ENCODE measurements at regions not wholly inside any gene's neighbourhood (a gene's known extent, or its start where the extent isn't known, plus 50 kb on each side); places are given as distances from the start of the nearest gene placed in this dataset.

DNA sequence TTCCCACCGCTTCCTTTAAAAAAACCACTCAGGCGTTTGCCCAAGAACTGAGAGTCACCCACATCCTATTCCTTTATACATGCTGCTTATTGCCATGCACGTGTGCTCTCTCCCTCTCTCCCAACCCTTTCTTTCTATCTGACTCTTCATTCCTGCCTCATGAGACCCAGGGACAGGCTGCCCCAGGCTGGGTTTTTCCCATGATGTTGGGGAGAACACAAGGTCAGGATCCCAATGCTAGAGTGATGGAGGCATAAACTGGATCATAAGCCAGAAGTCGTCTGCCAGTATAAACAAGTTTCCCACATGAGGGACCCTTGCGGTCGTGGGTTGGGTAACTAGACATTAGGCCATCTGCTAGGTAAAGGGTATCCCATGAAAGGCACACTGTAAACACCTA, 64.9 kb downstream of the CD2 start:
- Histone ChIP-seq H3K4me3 (ENCODE audit: low read length) (no peak overlapping the region), H3K79me2 (replicated peaks; ENCODE audit: insufficient read depth, low read length) (no peaks in the 10 kb centered on the region), H3K9ac (ENCODE audit: low read length) (no peak overlapping the region), H3K4me2 (ENCODE audit: low read length) (no peak overlapping the region), H3K36me3 (ENCODE audit: insufficient read depth, low read length) (no peaks in the 10 kb centered on the region), H3K27me3 (ENCODE audit: insufficient read depth, low read depth, low read length) (no peaks in the 10 kb centered on the region), H3F3A (ENCODE audit: insufficient read depth, low read length, poor library complexity, severe bottlenecking) (no peaks in the 10 kb centered on the region), H2AFZ (ENCODE audit: low read depth, low read length) (no peak overlapping the region), H3K9me2 (ENCODE audit: insufficient read depth, low read length) (no peaks in the 10 kb centered on the region), H4K20me1 (ENCODE audit: insufficient read depth) (no peaks in the 10 kb centered on the region), H3K27ac (ENCODE audit: low read length) (no peak overlapping the region), H3K9me3 (ENCODE audit: low read length) (no peaks in the 10 kb centered on the region)
- TF ChIP-seq, protein P1, sequence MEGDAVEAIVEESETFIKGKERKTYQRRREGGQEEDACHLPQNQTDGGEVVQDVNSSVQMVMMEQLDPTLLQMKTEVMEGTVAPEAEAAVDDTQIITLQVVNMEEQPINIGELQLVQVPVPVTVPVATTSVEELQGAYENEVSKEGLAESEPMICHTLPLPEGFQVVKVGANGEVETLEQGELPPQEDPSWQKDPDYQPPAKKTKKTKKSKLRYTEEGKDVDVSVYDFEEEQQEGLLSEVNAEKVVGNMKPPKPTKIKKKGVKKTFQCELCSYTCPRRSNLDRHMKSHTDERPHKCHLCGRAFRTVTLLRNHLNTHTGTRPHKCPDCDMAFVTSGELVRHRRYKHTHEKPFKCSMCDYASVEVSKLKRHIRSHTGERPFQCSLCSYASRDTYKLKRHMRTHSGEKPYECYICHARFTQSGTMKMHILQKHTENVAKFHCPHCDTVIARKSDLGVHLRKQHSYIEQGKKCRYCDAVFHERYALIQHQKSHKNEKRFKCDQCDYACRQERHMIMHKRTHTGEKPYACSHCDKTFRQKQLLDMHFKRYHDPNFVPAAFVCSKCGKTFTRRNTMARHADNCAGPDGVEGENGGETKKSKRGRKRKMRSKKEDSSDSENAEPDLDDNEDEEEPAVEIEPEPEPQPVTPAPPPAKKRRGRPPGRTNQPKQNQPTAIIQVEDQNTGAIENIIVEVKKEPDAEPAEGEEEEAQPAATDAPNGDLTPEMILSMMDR (IDR thresholded peaks at IDR 0.05; ENCODE audit: poor library complexity, severe bottlenecking): no peak
- no peak for TF ChIP-seq POLR2AphosphoS5 (IDR thresholded peaks at IDR 0.05)
- TF ChIP-seq MXI1 (conservative IDR thresholded peaks at IDR 0.05; ENCODE audit: poor library complexity, severe bottlenecking): no peak
- TF ChIP-seq RAD21 (conservative IDR thresholded peaks at IDR 0.05): no peak
- TF ChIP-seq EZH2 (IDR thresholded peaks at IDR 0.05; ENCODE audit: borderline replicate concordance, insufficient read depth, low read length, poor library complexity, severe bottlenecking): no peak

DNA sequence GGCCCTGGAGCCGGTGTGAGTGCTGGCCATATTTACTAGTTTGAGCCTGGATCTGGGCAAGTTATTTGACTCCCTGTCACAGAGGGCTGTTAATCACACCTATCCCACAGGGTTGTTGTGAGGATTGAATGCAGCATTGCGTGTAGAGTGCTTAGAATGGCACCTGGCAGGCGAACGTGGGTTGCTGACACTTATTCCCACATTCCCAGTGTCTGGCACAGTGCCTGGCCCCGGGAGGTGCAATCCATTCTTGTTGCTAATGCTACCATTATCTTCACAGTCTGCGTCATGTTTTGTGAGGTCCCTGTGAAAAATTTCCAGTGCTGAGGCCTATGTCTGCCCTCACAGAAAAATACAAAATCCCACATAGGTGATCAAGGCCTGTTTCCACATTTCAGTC, 66.1 kb downstream of the CD2 start:
- H3K9ac ChIP-seq (ENCODE audit: low read length): no peak overlapping the region
- no peaks in the 10 kb centered on the region for H3K27me3 ChIP-seq (ENCODE audit: insufficient read depth, low read depth, low read length)
- H3K4me3 ChIP-seq (ENCODE audit: low read length): no peak overlapping the region
- H3K36me3 ChIP-seq (ENCODE audit: insufficient read depth, low read length): no peaks in the 10 kb centered on the region
- H3K27ac ChIP-seq (ENCODE audit: low read length): no peak overlapping the region
- no peaks in the 10 kb centered on the region for H3K79me2 ChIP-seq (replicated peaks; ENCODE audit: insufficient read depth, low read length)
- no peaks in the 10 kb centered on the region for H3F3A ChIP-seq (ENCODE audit: insufficient read depth, low read length, poor library complexity, severe bottlenecking)
- TF ChIP-seq RAD21 (conservative IDR thresholded peaks at IDR 0.05) (no peak), TAF1 (IDR thresholded peaks at IDR 0.05; ENCODE audit: low read depth) (no peak), SMC3 (conservative IDR thresholded peaks at IDR 0.05; ENCODE audit: poor library complexity) (no peak), EP300 (conservative IDR thresholded peaks at IDR 0.05; ENCODE audit: poor library complexity, severe bottlenecking) (no peak), MXI1 (conservative IDR thresholded peaks at IDR 0.05; ENCODE audit: poor library complexity, severe bottlenecking) (no peak), POLR2AphosphoS5 (IDR thresholded peaks at IDR 0.05) (no peak), EZH2 (IDR thresholded peaks at IDR 0.05; ENCODE audit: borderline replicate concordance, insufficient read depth, low read length, poor library complexity, severe bottlenecking) (no peak)
- TF ChIP-seq, protein P1 (IDR thresholded peaks at IDR 0.05; ENCODE audit: poor library complexity, severe bottlenecking): no peak
- TF ChIP-seq, protein P2, sequence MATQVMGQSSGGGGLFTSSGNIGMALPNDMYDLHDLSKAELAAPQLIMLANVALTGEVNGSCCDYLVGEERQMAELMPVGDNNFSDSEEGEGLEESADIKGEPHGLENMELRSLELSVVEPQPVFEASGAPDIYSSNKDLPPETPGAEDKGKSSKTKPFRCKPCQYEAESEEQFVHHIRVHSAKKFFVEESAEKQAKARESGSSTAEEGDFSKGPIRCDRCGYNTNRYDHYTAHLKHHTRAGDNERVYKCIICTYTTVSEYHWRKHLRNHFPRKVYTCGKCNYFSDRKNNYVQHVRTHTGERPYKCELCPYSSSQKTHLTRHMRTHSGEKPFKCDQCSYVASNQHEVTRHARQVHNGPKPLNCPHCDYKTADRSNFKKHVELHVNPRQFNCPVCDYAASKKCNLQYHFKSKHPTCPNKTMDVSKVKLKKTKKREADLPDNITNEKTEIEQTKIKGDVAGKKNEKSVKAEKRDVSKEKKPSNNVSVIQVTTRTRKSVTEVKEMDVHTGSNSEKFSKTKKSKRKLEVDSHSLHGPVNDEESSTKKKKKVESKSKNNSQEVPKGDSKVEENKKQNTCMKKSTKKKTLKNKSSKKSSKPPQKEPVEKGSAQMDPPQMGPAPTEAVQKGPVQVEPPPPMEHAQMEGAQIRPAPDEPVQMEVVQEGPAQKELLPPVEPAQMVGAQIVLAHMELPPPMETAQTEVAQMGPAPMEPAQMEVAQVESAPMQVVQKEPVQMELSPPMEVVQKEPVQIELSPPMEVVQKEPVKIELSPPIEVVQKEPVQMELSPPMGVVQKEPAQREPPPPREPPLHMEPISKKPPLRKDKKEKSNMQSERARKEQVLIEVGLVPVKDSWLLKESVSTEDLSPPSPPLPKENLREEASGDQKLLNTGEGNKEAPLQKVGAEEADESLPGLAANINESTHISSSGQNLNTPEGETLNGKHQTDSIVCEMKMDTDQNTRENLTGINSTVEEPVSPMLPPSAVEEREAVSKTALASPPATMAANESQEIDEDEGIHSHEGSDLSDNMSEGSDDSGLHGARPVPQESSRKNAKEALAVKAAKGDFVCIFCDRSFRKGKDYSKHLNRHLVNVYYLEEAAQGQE (IDR thresholded peaks at IDR 0.05; ENCODE audit: borderline replicate concordance): no peak
- H3K4me2 ChIP-seq (ENCODE audit: low read length): no peak overlapping the region
- H3K9me2 ChIP-seq (ENCODE audit: insufficient read depth, low read length): no peaks in the 10 kb centered on the region
- no peaks in the 10 kb centered on the region for H4K20me1 ChIP-seq (ENCODE audit: insufficient read depth)
- H2AFZ ChIP-seq (ENCODE audit: low read depth, low read length): no peak overlapping the region
- no peaks in the 10 kb centered on the region for H3K9me3 ChIP-seq (ENCODE audit: low read length)

Data from neural cell (in vitro differentiated cells).